ENCODE measurements at regions not wholly inside any gene's neighbourhood (a gene's known extent, or its start where the extent isn't known, plus 50 kb on each side); places are given as distances from the start of the nearest gene placed in this dataset.

GRCh38 chr18:73668051-73668450, 479.6 kb downstream of the FBXO15 start:
- DNase-seq (ENCODE audit: low read depth), result no peak
- no peak for TF ChIP-seq CTCF (conservative IDR thresholded peaks at IDR 0.05; ENCODE audit: low read length)
- no peak overlapping the region for H3K4me3 ChIP-seq (ENCODE audit: low read length)

- no peak for DNase-seq (ENCODE audit: low read depth)
- TF ChIP-seq CTCF (conservative IDR thresholded peaks at IDR 0.05; ENCODE audit: low read length), result no peak
- H3K4me3 ChIP-seq (ENCODE audit: low read length), result no peak overlapping the region
Observed at GRCh38 chr18:73666772-73667171, 480.9 kb downstream of the FBXO15 start.

GRCh38 chr18:73664896-73665295, 482.7 kb downstream of the FBXO15 start:
- H3K4me3 ChIP-seq (ENCODE audit: low read length), result no peak overlapping the region
- no peak for DNase-seq (ENCODE audit: low read depth)
- TF ChIP-seq CTCF (conservative IDR thresholded peaks at IDR 0.05; ENCODE audit: low read length), result no peak

- TF ChIP-seq CTCF (conservative IDR thresholded peaks at IDR 0.05; ENCODE audit: low read length), result no peak
- no peak overlapping the region for H3K4me3 ChIP-seq (ENCODE audit: low read length)
- DNase-seq (ENCODE audit: low read depth), result no peak
Observed at GRCh38 chr18:73663581-73663980, 484.1 kb downstream of the FBXO15 start.

GRCh38 chr18:73662421-73662820, 485.2 kb downstream of the FBXO15 start:
- TF ChIP-seq CTCF (conservative IDR thresholded peaks at IDR 0.05; ENCODE audit: low read length), result no peak
- no peak for DNase-seq (ENCODE audit: low read depth)
- no peak overlapping the region for H3K4me3 ChIP-seq (ENCODE audit: low read length)

- no peak overlapping the region for H3K4me3 ChIP-seq (ENCODE audit: low read length)
- DNase-seq (ENCODE audit: low read depth), result no peak
- no peak for TF ChIP-seq CTCF (conservative IDR thresholded peaks at IDR 0.05; ENCODE audit: low read length)
Observed at GRCh38 chr18:73660931-73661856, 486.4 kb downstream of the FBXO15 start.

GRCh38 chr18:73656691-73657090, 490.9 kb downstream of the FBXO15 start:
- DNase-seq (ENCODE audit: low read depth), result no peak
- no peak for TF ChIP-seq CTCF (conservative IDR thresholded peaks at IDR 0.05; ENCODE audit: low read length)

More at GRCh38 chr18:73656691-73657090, 490.9 kb downstream of the FBXO15 start:
- no peak overlapping the region for H3K4me3 ChIP-seq (ENCODE audit: low read length)

Measured in AG10803 (cell line).